IPS-NIHi11 (cell line): ENCODE measurements at regions not wholly inside any gene's neighbourhood (a gene's known extent, or its start where the extent isn't known, plus 50 kb on each side); places are given as distances from the start of the nearest gene placed in this dataset.

Experiments used
- DNase-seq: peaks from one replicate; pipeline ENCODE4 v3.0.0; 2012; ENCODE audit warnings: mixed read lengths, low spot score

GRCh38 chr18:24672165-24672941, 211.9 kb downstream of the HRH4 start:
- no peak for DNase-seq

GRCh38 chr18:24674200-24674599, 213.8 kb downstream of the HRH4 start:
- DNase-seq: no peak

DNA sequence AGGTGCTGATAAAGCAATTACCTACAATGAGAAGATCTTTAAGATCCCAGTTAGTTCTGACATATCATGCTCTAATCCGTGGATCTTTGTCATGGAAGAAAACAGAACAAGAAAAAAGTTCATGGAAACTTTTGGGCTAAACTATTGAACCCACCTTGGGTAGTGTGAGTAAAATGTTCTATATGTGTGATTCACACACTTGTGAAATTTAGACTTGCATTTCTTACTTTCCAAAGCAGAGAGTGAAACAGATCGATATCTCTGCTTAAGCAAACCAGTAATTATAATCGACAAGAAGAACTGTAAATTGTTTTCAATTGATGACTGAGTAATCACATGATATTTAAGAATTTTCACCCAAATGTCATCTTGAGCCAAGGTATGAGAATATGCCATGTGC, 214.2 kb downstream of the HRH4 start:
- no peak for DNase-seq

DNA sequence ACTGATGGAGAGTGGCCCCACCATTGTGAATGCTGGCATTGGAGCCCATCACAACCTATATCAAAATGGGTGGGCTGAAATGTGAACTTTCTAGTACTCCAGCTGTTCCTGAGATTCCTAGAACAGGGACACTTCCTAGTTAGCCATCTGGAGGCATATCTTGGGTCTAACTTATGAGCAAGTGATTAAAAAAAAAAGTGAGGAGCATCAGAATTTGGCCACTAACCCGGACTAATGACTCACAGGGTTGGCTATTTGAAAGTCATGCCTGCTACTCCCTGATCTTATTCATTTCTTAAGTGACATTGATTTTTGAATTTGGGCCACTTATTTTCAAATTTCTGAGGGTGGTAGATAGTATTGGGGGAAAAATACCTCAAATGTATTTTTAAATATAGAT, 216.6 kb downstream of the HRH4 start:
- no peak for DNase-seq

GRCh38 chr18:24678107-24678506, 217.7 kb downstream of the HRH4 start:
- DNase-seq: no peak

GRCh38 chr18:24678626-24679025, 218.2 kb downstream of the HRH4 start:
- DNase-seq: no peak

GRCh38 chr18:24679062-24679461, 218.6 kb downstream of the HRH4 start:
- DNase-seq: no peak

DNA sequence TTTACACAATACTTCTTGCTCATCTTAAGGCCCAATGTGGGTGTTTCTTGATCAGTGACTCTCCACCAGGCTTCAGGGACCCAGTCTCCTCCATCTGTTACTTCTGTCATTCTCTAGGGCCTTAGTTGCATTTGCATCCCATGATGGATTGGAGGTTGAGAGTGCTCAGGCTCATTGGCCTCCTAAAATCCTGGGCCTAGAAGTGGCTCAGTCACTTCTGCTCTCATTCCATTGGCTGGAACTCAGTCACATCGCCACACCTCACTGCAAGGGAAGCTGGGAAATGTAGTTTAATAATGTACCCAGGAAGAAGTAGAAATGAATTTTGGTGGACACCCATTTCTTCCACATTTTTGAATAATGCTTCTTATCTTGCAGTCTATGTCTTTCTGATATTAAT, 223.5 kb downstream of the HRH4 start:
- peak; percentile 36 for DNase-seq

- DNase-seq: no peak
These were observed 225.0 kb downstream of the HRH4 start for GRCh38 chr18:24685254-24685959.

DNA sequence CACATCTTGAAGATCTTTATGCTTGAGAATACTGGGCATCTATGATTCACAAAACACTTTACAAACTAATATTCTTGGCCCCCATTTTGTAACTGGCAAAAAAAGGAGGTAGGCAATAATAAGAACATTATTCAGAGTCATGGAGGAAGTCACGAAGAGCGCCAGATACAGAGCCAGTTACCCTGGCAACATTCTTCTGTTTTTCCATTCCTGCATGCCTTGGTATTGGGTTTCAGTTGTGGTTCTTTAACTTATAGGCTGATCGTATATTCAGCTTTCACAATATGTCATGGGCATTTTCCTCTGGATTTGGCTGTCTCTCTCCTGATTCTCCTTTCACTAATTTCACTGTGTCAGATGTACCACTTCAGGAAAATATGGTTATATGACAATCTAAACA, 234.7 kb downstream of the HRH4 start:
- DNase-seq: peak; percentile 20

- no peak for DNase-seq
These were observed 241.6 kb downstream of the HRH4 start for GRCh38 chr18:24702001-24702515.

- DNase-seq: no peak
These were observed 242.9 kb downstream of the HRH4 start for GRCh38 chr18:24703316-24703715.

DNA sequence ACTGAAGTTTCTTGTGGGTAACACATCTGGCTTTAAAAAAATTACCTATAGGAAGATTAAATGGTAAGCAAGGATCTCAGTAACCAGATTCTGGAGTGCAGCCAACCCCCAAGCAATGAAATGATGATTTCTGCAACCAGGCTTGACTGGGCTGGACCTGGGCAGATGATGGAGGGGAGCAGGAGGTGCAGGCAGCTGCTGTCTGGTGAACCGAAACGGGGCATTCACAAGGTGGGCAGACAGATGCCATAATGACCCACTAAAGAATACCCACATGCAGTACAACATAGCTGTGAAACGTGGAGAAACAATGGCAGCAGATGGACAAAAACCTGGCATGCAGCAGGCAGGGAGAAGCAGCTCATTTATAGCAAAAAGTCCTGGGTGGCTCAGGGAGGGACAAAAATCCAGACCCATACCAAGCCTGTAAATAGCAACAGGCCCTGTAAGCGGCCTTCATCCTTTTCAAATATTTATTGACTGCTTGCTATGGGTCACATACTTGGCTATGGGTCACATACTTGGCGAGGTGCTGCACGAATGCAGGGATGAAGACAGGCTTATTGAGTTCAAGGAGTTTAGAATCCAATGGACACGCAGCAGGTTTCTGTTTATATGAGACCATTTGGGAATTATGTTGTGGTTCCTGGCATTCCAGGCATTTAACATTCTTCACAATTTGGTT, 244.7 kb downstream of the HRH4 start:
- no peak for DNase-seq

DNA sequence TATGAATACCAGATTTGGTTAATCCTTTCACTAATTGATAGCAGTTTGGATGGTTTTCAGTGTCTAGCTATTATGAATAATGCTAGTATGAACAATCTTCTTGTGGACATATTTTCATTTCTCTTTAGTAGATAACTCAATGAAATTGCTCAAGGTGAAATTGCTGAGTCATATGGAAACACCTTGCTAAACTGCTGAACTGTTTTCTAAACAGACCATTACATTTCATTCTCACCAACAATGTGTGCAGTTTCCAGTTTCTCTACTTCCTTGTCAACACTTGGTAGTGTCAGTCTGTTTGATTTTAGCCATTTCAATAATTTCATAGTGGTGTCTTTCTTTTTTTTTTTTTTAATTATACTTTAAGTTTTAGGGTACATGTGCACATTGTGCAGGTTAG, 250.0 kb downstream of the HRH4 start:
- no peak for DNase-seq

GRCh38 chr18:24719791-24720190, 259.4 kb downstream of the HRH4 start:
- DNase-seq: no peak

DNA sequence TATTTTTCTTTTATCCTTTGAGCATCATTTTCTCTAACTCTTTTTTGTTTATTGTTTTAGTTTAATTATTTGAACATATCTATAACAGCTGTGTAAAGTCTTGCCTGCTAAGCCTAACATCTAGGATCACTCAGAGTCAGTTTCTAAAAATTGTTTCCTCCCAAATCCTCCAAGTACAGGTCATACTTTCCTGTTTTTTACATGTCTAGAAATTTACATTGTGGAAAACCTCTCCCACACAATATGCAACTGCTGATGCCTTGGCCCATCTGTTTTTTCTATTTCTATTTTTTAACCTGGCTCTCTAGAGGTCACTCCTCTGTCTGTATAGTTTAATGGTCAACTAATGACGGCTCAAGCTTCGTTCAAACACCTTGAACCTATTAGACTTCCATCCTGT, 261.0 kb downstream of the HRH4 start:
- DNase-seq: no peak

DNA sequence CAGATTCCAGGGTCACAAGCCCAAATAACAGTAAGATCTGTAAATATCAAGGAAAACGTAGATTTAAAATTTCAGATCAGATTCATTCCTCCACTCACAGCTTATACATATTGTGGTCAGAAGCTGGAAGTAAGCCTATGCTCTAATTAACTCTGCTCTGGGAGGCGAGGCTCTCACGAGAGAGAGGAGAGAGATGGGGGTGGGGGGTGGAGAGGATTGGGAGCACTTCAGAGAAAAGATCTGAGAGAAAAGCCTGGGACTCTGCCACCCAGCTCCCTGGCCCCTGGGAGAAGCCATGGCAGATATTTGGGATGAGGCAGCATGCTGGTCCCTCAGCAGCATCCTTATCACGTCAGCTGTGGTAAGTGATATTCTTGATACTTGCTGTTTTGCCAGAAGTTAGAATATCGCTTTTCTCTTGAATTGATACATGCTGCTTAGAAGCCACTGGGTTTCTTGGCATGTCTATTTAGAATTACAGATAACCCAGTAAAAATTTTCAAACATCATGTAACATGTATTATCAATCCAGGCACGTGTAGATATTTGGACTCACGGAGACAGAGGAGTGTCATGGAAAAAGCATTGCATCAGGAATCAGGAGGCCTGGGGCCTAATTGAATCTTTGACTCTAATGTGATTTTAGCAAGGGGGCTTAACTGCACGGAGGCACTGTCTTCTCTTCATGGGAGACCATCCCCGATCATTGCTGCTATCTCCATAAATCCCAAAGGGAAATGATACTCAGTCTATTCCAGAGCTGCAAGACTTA, 265.4 kb downstream of the HRH4 start:
- DNase-seq: no peak

- DNase-seq: peak; percentile 58
These were observed 266.5 kb downstream of the HRH4 start for GRCh38 chr18:24726727-24727492.

GRCh38 chr18:24727685-24728084, 267.2 kb downstream of the HRH4 start:
- no peak for DNase-seq

DNA sequence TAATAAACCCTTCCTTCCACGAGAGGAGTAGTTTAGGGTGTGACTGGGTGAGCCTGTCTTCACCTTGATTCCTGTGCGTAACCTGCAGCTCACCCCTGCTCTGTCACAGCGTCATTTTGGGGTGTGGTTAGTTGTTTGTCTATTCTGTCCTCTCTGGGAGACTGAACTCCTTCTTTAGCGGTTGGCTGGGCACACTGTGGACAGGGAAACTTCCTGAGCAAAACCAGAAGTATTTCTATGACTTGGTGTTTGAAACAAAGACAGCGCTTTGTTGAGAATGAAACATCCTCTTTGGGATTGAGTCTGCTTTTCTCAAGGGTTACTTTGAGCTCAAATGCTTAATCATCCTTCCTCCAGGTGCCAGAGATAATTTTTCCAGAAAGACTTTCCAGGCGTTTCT, 270.7 kb downstream of the HRH4 start:
- DNase-seq: no peak

- no peak for DNase-seq
These were observed 271.5 kb downstream of the HRH4 start for GRCh38 chr18:24731981-24732380.
